HepG2 (cell line): ENCODE measurements at regions not wholly inside any gene's neighbourhood (a gene's known extent, or its start where the extent isn't known, plus 50 kb on each side); places are given as distances from the start of the nearest gene placed in this dataset.

ENCODE experiments used
- CEBPG ChIP-seq: IDR thresholded peaks from 2 replicates; pipeline ENCODE4 v1.6.1; 2016
- ELF3 ChIP-seq: IDR thresholded peaks from 2 replicates; pipeline ENCODE4 v1.6.1; 2016; ENCODE audit warnings: missing genetic modification reagents, missing compliant biosample characterization
- ETV5 ChIP-seq: IDR thresholded peaks from 2 replicates; pipeline ENCODE4 v1.6.1; 2018; ENCODE audit warnings: missing biosample characterization, missing genetic modification reagents, inconsistent platforms, borderline replicate concordance
- ETV6 ChIP-seq: sonication (generic); formaldehyde crosslinking; conservative IDR thresholded peaks from 2 replicates; pipeline ENCODE4 v1.4.0; 2020; ENCODE audit warnings: missing genetic modification reagents
- HNRNPK ChIP-seq: fragments of 200-400 bp; formaldehyde crosslinking; IDR thresholded peaks from 2 replicates; pipeline ENCODE4 v1.6.1; 2018; ENCODE audit warnings: low read length, low read depth, moderate library complexity, mild to moderate bottlenecking; ENCODE audit not compliant: poor library complexity, severe bottlenecking
- HNRNPLL ChIP-seq: fragments of 200-400 bp; formaldehyde crosslinking; IDR thresholded peaks from 2 replicates; pipeline ENCODE4 v1.6.1; 2017; ENCODE audit warnings: mild to moderate bottlenecking, low read depth, low read length; ENCODE audit not compliant: poor library complexity, severe bottlenecking
- KAT7 ChIP-seq: IDR thresholded peaks from 2 replicates; pipeline ENCODE4 v1.6.1; 2018; ENCODE audit warnings: borderline replicate concordance, missing compliant biosample characterization
- MATR3 ChIP-seq: sonication (generic); formaldehyde crosslinking; IDR thresholded peaks from 2 replicates; pipeline ENCODE4 v1.4.0; 2020; ENCODE audit warnings: missing genetic modification reagents
- MTF1 ChIP-seq: sonication (generic); formaldehyde crosslinking; IDR thresholded peaks from 2 replicates; pipeline ENCODE4 v1.5.0; 2020; ENCODE audit warnings: missing genetic modification reagents
- NFE2 ChIP-seq: sonication (generic); formaldehyde crosslinking; IDR thresholded peaks from 2 replicates; pipeline ENCODE4 v1.4.0; 2020; ENCODE audit warnings: missing genetic modification reagents
- NONO ChIP-seq, 2 experiments: fragments of 450-650 bp in 1 of 2; sonication (generic) in 1 of 2; formaldehyde crosslinking in 1 of 2; IDR thresholded peaks in 1 of 2; conservative IDR thresholded peaks in 1 of 2; 2 replicates each; pipeline versions ENCODE4 v1.6.1 to v1.8.0; 2017 to 2022; ENCODE audit warnings: mild to moderate bottlenecking in 1 of 2, missing genetic modification reagents in 1 of 2, moderate library complexity in 1 of 2
- PITX1 ChIP-seq: sonication (generic); formaldehyde crosslinking; IDR thresholded peaks from 2 replicates; pipeline ENCODE4 v1.5.1; 2020; ENCODE audit warnings: mild to moderate bottlenecking, missing genetic modification reagents
- SAP130 ChIP-seq: IDR thresholded peaks from 2 replicates; pipeline ENCODE4 v1.6.1; 2016; ENCODE audit warnings: low read depth
- SSRP1 ChIP-seq: IDR thresholded peaks from 2 replicates; pipeline ENCODE4 v1.6.1; 2016; ENCODE audit warnings: control low read depth
- TMF1 ChIP-seq: sonication (generic); formaldehyde crosslinking; IDR thresholded peaks from 2 replicates; pipeline ENCODE4 v1.8.1; 2022; ENCODE audit warnings: low read depth, missing genetic modification reagents
- ZC3H4 ChIP-seq: sonication (generic); formaldehyde crosslinking; IDR thresholded peaks from 2 replicates; pipeline ENCODE4 v1.4.0; 2020; ENCODE audit warnings: missing genetic modification reagents, borderline replicate concordance
- ZFP62 ChIP-seq: sonication (generic); formaldehyde crosslinking; IDR thresholded peaks from 2 replicates; pipeline ENCODE4 v1.4.0; 2020; ENCODE audit warnings: missing genetic modification reagents
- ZMYM4 ChIP-seq: sonication (generic); formaldehyde crosslinking; IDR thresholded peaks from 2 replicates; pipeline ENCODE4 v1.8.1; 2023; ENCODE audit warnings: mild to moderate bottlenecking, missing genetic modification reagents
- ZNF12 ChIP-seq: sonication (generic); formaldehyde crosslinking; IDR thresholded peaks from 2 replicates; pipeline ENCODE4 v1.5.0; 2020; ENCODE audit warnings: missing genetic modification reagents
- ZNF331 ChIP-seq: sonication (generic); formaldehyde crosslinking; IDR thresholded peaks from 2 replicates; pipeline ENCODE4 v1.4.0; 2020; ENCODE audit warnings: missing genetic modification reagents
- ZNF33B ChIP-seq: sonication (generic); formaldehyde crosslinking; IDR thresholded peaks from 2 replicates; pipeline ENCODE4 v1.5.1; 2020; ENCODE audit warnings: mild to moderate bottlenecking, missing genetic modification reagents
- TF ChIP-seq, protein P1 (sequence below): sonication (generic); formaldehyde crosslinking; conservative IDR thresholded peaks from 2 replicates; pipeline ENCODE4 v1.4.0; 2020; ENCODE audit warnings: mild to moderate bottlenecking, missing genetic modification reagents, moderate library complexity
- TF ChIP-seq, protein P2 (sequence below): sonication (generic); formaldehyde crosslinking; IDR thresholded peaks from 2 replicates; pipeline ENCODE4 v1.5.0; 2020; ENCODE audit warnings: mild to moderate bottlenecking, missing genetic modification reagents

DNA sequence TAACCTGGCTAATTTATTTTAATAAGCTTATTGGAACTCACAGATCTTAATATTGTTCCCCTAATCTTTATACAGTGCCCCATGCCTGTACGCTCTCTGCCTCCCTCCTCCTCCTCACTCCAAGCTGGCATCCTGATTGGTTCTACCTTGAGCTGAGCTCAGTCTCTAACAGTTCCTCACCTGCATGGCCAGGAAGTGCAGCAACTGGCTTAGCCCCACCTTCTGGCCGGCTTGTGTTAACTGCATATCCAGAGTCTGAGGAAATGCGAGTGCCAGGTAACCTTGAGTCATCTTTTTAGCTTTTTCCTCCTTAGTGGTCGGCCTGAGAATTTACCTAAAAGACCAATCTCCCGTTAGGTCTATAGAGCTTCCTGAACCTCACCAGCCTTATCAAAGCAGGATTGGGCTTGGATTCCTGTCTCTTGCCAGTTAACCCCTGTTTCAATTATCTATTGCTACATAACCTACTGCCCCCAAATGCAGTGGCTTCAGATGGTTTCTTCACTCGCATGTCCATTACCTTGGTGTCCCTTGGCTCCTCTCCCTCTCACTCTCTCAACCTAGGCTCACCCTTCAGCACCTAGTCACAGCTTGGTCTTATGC, 89.5 kb upstream of the STK39 start (continued):
- TF ChIP-seq, protein P1, sequence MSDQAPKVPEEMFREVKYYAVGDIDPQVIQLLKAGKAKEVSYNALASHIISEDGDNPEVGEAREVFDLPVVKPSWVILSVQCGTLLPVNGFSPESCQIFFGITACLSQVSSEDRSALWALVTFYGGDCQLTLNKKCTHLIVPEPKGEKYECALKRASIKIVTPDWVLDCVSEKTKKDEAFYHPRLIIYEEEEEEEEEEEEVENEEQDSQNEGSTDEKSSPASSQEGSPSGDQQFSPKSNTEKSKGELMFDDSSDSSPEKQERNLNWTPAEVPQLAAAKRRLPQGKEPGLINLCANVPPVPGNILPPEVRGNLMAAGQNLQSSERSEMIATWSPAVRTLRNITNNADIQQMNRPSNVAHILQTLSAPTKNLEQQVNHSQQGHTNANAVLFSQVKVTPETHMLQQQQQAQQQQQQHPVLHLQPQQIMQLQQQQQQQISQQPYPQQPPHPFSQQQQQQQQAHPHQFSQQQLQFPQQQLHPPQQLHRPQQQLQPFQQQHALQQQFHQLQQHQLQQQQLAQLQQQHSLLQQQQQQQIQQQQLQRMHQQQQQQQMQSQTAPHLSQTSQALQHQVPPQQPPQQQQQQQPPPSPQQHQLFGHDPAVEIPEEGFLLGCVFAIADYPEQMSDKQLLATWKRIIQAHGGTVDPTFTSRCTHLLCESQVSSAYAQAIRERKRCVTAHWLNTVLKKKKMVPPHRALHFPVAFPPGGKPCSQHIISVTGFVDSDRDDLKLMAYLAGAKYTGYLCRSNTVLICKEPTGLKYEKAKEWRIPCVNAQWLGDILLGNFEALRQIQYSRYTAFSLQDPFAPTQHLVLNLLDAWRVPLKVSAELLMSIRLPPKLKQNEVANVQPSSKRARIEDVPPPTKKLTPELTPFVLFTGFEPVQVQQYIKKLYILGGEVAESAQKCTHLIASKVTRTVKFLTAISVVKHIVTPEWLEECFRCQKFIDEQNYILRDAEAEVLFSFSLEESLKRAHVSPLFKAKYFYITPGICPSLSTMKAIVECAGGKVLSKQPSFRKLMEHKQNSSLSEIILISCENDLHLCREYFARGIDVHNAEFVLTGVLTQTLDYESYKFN (CRISPR knock-in tag), result no peak
- no peak for TF ChIP-seq TMF1 (CRISPR knock-in tag)
- TF ChIP-seq, protein P2, sequence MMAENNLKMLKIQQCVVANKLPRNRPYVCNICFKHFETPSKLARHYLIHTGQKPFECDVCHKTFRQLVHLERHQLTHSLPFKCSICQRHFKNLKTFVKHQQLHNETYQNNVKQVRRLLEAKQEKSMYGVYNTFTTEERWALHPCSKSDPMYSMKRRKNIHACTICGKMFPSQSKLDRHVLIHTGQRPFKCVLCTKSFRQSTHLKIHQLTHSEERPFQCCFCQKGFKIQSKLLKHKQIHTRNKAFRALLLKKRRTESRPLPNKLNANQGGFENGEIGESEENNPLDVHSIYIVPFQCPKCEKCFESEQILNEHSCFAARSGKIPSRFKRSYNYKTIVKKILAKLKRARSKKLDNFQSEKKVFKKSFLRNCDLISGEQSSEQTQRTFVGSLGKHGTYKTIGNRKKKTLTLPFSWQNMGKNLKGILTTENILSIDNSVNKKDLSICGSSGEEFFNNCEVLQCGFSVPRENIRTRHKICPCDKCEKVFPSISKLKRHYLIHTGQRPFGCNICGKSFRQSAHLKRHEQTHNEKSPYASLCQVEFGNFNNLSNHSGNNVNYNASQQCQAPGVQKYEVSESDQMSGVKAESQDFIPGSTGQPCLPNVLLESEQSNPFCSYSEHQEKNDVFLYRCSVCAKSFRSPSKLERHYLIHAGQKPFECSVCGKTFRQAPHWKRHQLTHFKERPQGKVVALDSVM, result 0 out of 2 replicates have a peak, but pooled peaks have one; percentile 8
- TF ChIP-seq SAP130, result peak; percentile 25; the same call in 1 of the 2 replicates
- TF ChIP-seq ETV5 (CRISPR knock-in tag), result peak; percentile 66; the same call in 1 of the 2 replicates
- peak; percentile 72 for TF ChIP-seq ELF3 (CRISPR knock-in tag)
- no peak for TF ChIP-seq SSRP1
- no peak for TF ChIP-seq NFE2 (CRISPR knock-in tag)
- no peak for TF ChIP-seq ZC3H4 (CRISPR knock-in tag)
- 0 out of 2 replicates have a peak, but pooled peaks have one; percentile 20 for TF ChIP-seq CEBPG (CRISPR knock-in tag)
- no peak for TF ChIP-seq KAT7 (CRISPR knock-in tag)
- TF ChIP-seq MATR3, result no peak
- TF ChIP-seq HNRNPK, result no peak
- TF ChIP-seq NONO (IDR thresholded peaks at IDR 0.05), result no peak
- TF ChIP-seq NONO (CRISPR knock-in tag; conservative IDR thresholded peaks at IDR 0.05), result 0 out of 2 replicates have a peak, but pooled peaks have one; percentile 51
- peak; percentile 73; the same call in 1 of the 2 replicates for TF ChIP-seq ZNF331 (CRISPR knock-in tag)
- TF ChIP-seq MTF1 (CRISPR knock-in tag), result no peak
- no peak for TF ChIP-seq ZNF12 (CRISPR knock-in tag)
- TF ChIP-seq HNRNPLL, result no peak
- no peak for TF ChIP-seq ZFP62 (CRISPR knock-in tag)
- no peak for TF ChIP-seq ZNF33B (CRISPR knock-in tag)
- peak; percentile 70; the same call in 1 of the 2 replicates for TF ChIP-seq ZMYM4 (CRISPR knock-in tag)
- TF ChIP-seq ETV6 (CRISPR knock-in tag), result no peak
- TF ChIP-seq PITX1 (CRISPR knock-in tag), result 0 out of 2 replicates have a peak, but pooled peaks have one; percentile 27
